SU-DHL-6 (cell line): ENCODE measurements at regions not wholly inside any gene's neighbourhood (a gene's known extent, or its start where the extent isn't known, plus 50 kb on each side); places are given as distances from the start of the nearest gene placed in this dataset.

Experiments
- CTCF ChIP-seq: fragments of 200-600 bp; sonication (generic); IDR thresholded peaks from one replicate; pipeline ENCODE4 v1.5.1; 2017; ENCODE audit warnings: antibody characterized with exemption, mild to moderate bottlenecking, low read length, moderate library complexity; ENCODE audit not compliant: insufficient read depth, poor library complexity, severe bottlenecking
- EZH2phosphoT487 ChIP-seq: fragments of 200-600 bp; sonication (generic), shearing (Covaris generic); conservative IDR thresholded peaks from 2 replicates; pipeline ENCODE4 v1.6.1; 2018; ENCODE audit warnings: mild to moderate bottlenecking, antibody characterized with exemption, low read length, moderate library complexity, mixed read lengths

- TF ChIP-seq EZH2phosphoT487 = no peak
- TF ChIP-seq CTCF = no peak
Measured at GRCh38 chr7:34220506-34221185, 315.3 kb downstream of the BMPER start.
